ENCODE measurements at regions not wholly inside any gene's neighbourhood (a gene's known extent, or its start where the extent isn't known, plus 50 kb on each side); places are given as distances from the start of the nearest gene placed in this dataset.

- TF ChIP-seq REST (tag by site-specific recombination; IDR thresholded peaks at IDR 0.05) = no peak
- TF ChIP-seq ZNF2 (tag by site-specific recombination; IDR thresholded peaks at IDR 0.05) = no peak
- no peak for TF ChIP-seq ZNF350 (tag by site-specific recombination; IDR thresholded peaks at IDR 0.05)
- no peak for TF ChIP-seq ZXDB (tag by site-specific recombination; IDR thresholded peaks at IDR 0.05)
- no peak for TF ChIP-seq ZNF23 (tag by site-specific recombination; IDR thresholded peaks at IDR 0.05; ENCODE audit: borderline replicate concordance)
- no peak for TF ChIP-seq AEBP2 (tag by site-specific recombination; IDR thresholded peaks at IDR 0.05; ENCODE audit: borderline replicate concordance)
- TF ChIP-seq HIC1 (tag by site-specific recombination; IDR thresholded peaks at IDR 0.05) = no peak
- no peak for TF ChIP-seq ZNF214 (tag by site-specific recombination; IDR thresholded peaks at IDR 0.05; ENCODE audit: borderline replicate concordance)
- TF ChIP-seq ZSCAN5A (tag by site-specific recombination; IDR thresholded peaks at IDR 0.05) = no peak
- no peak for TF ChIP-seq REPIN1 (tag by site-specific recombination; IDR thresholded peaks at IDR 0.05; ENCODE audit: low read depth)
Observed at GRCh38 chr13:103351035-103351828, 285.0 kb upstream of the SLC10A2 start (continued).

GRCh38 chr13:103350147-103350546 is 283.9 kb upstream of the SLC10A2 start:
- no peaks in the 10 kb centered on the region for H3K36me3 ChIP-seq (ENCODE audit: control insufficient read depth in 2 of 2, insufficient read depth in 1 of 2, low read length in 2 of 2)
- H3K4me3 ChIP-seq (ENCODE audit: low read depth, low read length) = no peak overlapping the region
- ChIA-PET POLR2A (no interaction called here), CTCF (no interaction called here)
- H3K9me3 ChIP-seq (ENCODE audit: control insufficient read depth, insufficient read depth, low read depth, low read length) = no peaks in the 10 kb centered on the region
- H3K4me1 ChIP-seq (ENCODE audit: control insufficient read depth, insufficient read depth, low read length) = no peaks in the 10 kb centered on the region
- no peak overlapping the region for H3K27ac ChIP-seq (ENCODE audit: extremely low read depth, low read depth, low read length)
- TF ChIP-seq ZNF214 (tag by site-specific recombination; IDR thresholded peaks at IDR 0.05; ENCODE audit: borderline replicate concordance) (no peak), ZNF426 (tag by site-specific recombination; IDR thresholded peaks at IDR 0.05) (peak; percentile 62), KLF17 (tag by site-specific recombination; IDR thresholded peaks at IDR 0.05) (no peak), MZF1 (tag by site-specific recombination; IDR thresholded peaks at IDR 0.05; ENCODE audit: borderline replicate concordance) (no peak), BCL11B (tag by site-specific recombination; IDR thresholded peaks at IDR 0.05; ENCODE audit: low read depth) (no peak), ZNF518A (tag by site-specific recombination; conservative IDR thresholded peaks at IDR 0.05; ENCODE audit: low read depth) (peak; percentile 56), ZNF449 (tag by site-specific recombination; IDR thresholded peaks at IDR 0.05) (no peak), ZNF394 (tag by site-specific recombination; IDR thresholded peaks at IDR 0.05; ENCODE audit: borderline replicate concordance) (peak; percentile 67; the same call in 1 of the 2 replicates), ZNF658 (tag by site-specific recombination; IDR thresholded peaks at IDR 0.05) (no peak)
